ENCODE measurements at regions not wholly inside any gene's neighbourhood (a gene's known extent, or its start where the extent isn't known, plus 50 kb on each side); places are given as distances from the start of the nearest gene placed in this dataset.
A peak's percentile ranks its signal among the peaks of the same experiment; 100 is the strongest.

- DNase-seq: no peak
These were observed 176.0 kb downstream of the ESRRB start for GRCh38 chr14:76551906-76552305.

GRCh38 chr14:76564471-76565422 lies 188.8 kb downstream of the ESRRB start:
- DNase-seq: peak; percentile 7 to 9

GRCh38 chr14:76566439-76566838 lies 190.5 kb downstream of the ESRRB start:
- DNase-seq: no peak

GRCh38 chr14:76574416-76575095 lies 186.7 kb upstream of the VASH1 start:
- no peak for DNase-seq

- no peak for DNase-seq
These were observed 186.2 kb upstream of the VASH1 start for GRCh38 chr14:76575108-76575507.

- no peak for DNase-seq
These were observed 185.1 kb upstream of the VASH1 start for GRCh38 chr14:76576047-76576741.

- no peak for DNase-seq
These were observed 184.2 kb upstream of the VASH1 start for GRCh38 chr14:76577090-76577489.

GRCh38 chr14:76577837-76578236 lies 183.4 kb upstream of the VASH1 start:
- DNase-seq: no peak

- no peak for DNase-seq
These were observed 180.9 kb upstream of the VASH1 start for GRCh38 chr14:76580399-76580798.

GRCh38 chr14:76580967-76581366 lies 180.3 kb upstream of the VASH1 start:
- DNase-seq: no peak

GRCh38 chr14:76581592-76581991 lies 179.7 kb upstream of the VASH1 start:
- no peak for DNase-seq

- DNase-seq: no peak
These were observed 178.8 kb upstream of the VASH1 start for GRCh38 chr14:76582447-76582846.

- no peak for DNase-seq
These were observed 178.1 kb upstream of the VASH1 start for GRCh38 chr14:76583174-76583573.

GRCh38 chr14:76583805-76584204 lies 177.5 kb upstream of the VASH1 start:
- no peak for DNase-seq

GRCh38 chr14:76584271-76584702 lies 177.0 kb upstream of the VASH1 start:
- DNase-seq: no peak

GRCh38 chr14:76585616-76586015 lies 175.7 kb upstream of the VASH1 start:
- no peak for DNase-seq

GRCh38 chr14:76589246-76589645 lies 172.0 kb upstream of the VASH1 start:
- no peak for DNase-seq

GRCh38 chr14:76591266-76591665 lies 170.0 kb upstream of the VASH1 start:
- DNase-seq: no peak

GRCh38 chr14:76595266-76595665 lies 166.0 kb upstream of the VASH1 start:
- DNase-seq: no peak

- no peak for DNase-seq
These were observed 163.9 kb upstream of the VASH1 start for GRCh38 chr14:76597387-76597786.

- DNase-seq: no peak
These were observed 162.1 kb upstream of the VASH1 start for GRCh38 chr14:76599141-76599540.

GRCh38 chr14:76599559-76600287 lies 161.5 kb upstream of the VASH1 start:
- no peak for DNase-seq

- no peak for DNase-seq
These were observed 157.6 kb upstream of the VASH1 start for GRCh38 chr14:76603713-76604112.

All from Kasumi-1 (cell line).